ENCODE measurements at regions not wholly inside any gene's neighbourhood (a gene's known extent, or its start where the extent isn't known, plus 50 kb on each side); places are given as distances from the start of the nearest gene placed in this dataset.
"Not testable (repeated sequence)": the region's sequence is repeated elsewhere in the genome, so short reads cannot be mapped to it uniquely, and the experiment has no call there.

GRCh38 chr4:28772066-28772465 is 1911.4 kb downstream of the STIM2 start:
- DNase-seq = no peak

- no peak for DNase-seq
Measured at GRCh38 chr4:28772788-28773187, 1912.1 kb downstream of the STIM2 start.

- no peak for DNase-seq
Measured at GRCh38 chr4:28774344-28774743, 1913.7 kb downstream of the STIM2 start.

GRCh38 chr4:28776004-28776403 is 1915.4 kb downstream of the STIM2 start:
- no peak for DNase-seq

- no peak for DNase-seq
Measured at GRCh38 chr4:28784188-28784587, 1923.5 kb downstream of the STIM2 start.

GRCh38 chr4:28787947-28788346 is 1927.3 kb downstream of the STIM2 start:
- DNase-seq = no peak

- DNase-seq = peak; percentile 46
Measured at GRCh38 chr4:28788929-28789490, 1928.4 kb downstream of the STIM2 start.

GRCh38 chr4:28792917-28793597 is 1927.1 kb upstream of the PCDH7 start:
- no peak for DNase-seq

- no peak for DNase-seq
Measured at GRCh38 chr4:28799696-28800095, 1920.5 kb upstream of the PCDH7 start.

GRCh38 chr4:28811025-28811424 is 1909.1 kb upstream of the PCDH7 start:
- no peak for DNase-seq

GRCh38 chr4:28822163-28822562 is 1898.0 kb upstream of the PCDH7 start:
- DNase-seq = no peak

GRCh38 chr4:28827866-28828265 is 1892.3 kb upstream of the PCDH7 start:
- DNase-seq = no peak

- peak; percentile 21 for DNase-seq
Measured at GRCh38 chr4:28831867-28832266, 1888.3 kb upstream of the PCDH7 start.

- no peak for DNase-seq
Measured at GRCh38 chr4:28832444-28832843, 1887.7 kb upstream of the PCDH7 start.

GRCh38 chr4:28834120-28834519 is 1886.0 kb upstream of the PCDH7 start:
- no peak for DNase-seq

GRCh38 chr4:28835501-28835900 is 1884.7 kb upstream of the PCDH7 start:
- no peak for DNase-seq

GRCh38 chr4:28842271-28842670 is 1877.9 kb upstream of the PCDH7 start:
- DNase-seq = peak; percentile 71

- DNase-seq = peak; percentile 27
Measured at GRCh38 chr4:28845158-28845557, 1875.0 kb upstream of the PCDH7 start.

GRCh38 chr4:28857028-28857427 is 1863.1 kb upstream of the PCDH7 start:
- not testable (repeated sequence) for DNase-seq

- DNase-seq = no peak
Measured at GRCh38 chr4:28868841-28869240, 1851.3 kb upstream of the PCDH7 start.

- peak; percentile 56 for DNase-seq
Measured at GRCh38 chr4:28879178-28879577, 1841.0 kb upstream of the PCDH7 start.

- no peak for DNase-seq
Measured at GRCh38 chr4:28879900-28880299, 1840.3 kb upstream of the PCDH7 start.

- peak; percentile 86 for DNase-seq
Measured at GRCh38 chr4:28883211-28883610, 1837.0 kb upstream of the PCDH7 start.

- DNase-seq = no peak
Measured at GRCh38 chr4:28886934-28887333, 1833.2 kb upstream of the PCDH7 start.
